Spleen (tissue), 11 donors: ENCODE measurements at regions not wholly inside any gene's neighbourhood (a gene's known extent, or its start where the extent isn't known, plus 50 kb on each side); places are given as distances from the start of the nearest gene placed in this dataset.

ENCODE experiments used
- DNase-seq: peaks from one replicate; pipeline ENCODE4 v3.0.0-alpha.2; 2020
- H3K27ac ChIP-seq, 8 donors: fragments of 200-600 bp; sonication (generic) in 7 of 8; 1 replicate in 4 of 8; 2 replicates in 4 of 8; pipeline versions ENCODE4 v1.5.0 to v1.8.0; 2016 to 2021; ENCODE audit warnings: inconsistent platforms in 4 of 8, mild to moderate bottlenecking in 4 of 8, moderate library complexity in 1 of 8
- H3K27me3 ChIP-seq, 7 donors: fragments of 200-600 bp; sonication (generic) in 6 of 7; replicated peaks in 1 of 7; 1 replicate in 4 of 7; 2 replicates in 3 of 7; pipeline versions ENCODE4 v1.5.0 to v1.8.0; 2016 to 2021; ENCODE audit warnings: inconsistent platforms in 3 of 7, mild to moderate bottlenecking in 1 of 7
- H3K36me3 ChIP-seq, 6 donors: fragments of 200-600 bp; sonication (generic) in 5 of 6; 1 replicate in 4 of 6; 2 replicates in 2 of 6; pipeline versions ENCODE4 v1.5.0 to v1.8.0; 2016 to 2021; ENCODE audit warnings: inconsistent platforms in 2 of 6
- H3K4me1 ChIP-seq, 6 donors: fragments of 200-600 bp; sonication (generic) in 5 of 6; 1 replicate in 3 of 6; 2 replicates in 3 of 6; pipeline versions ENCODE4 v1.5.0 to v1.8.0; 2016 to 2021; ENCODE audit warnings: inconsistent platforms in 3 of 6
- H3K4me3 ChIP-seq, 8 donors: fragments of 200-600 bp; sonication (generic) in 7 of 8; 1 replicate in 4 of 8; 2 replicates in 4 of 8; pipeline versions ENCODE4 v1.5.0 to v1.8.0; 2016 to 2021; ENCODE audit warnings: inconsistent platforms in 4 of 8, mild to moderate bottlenecking in 4 of 8, moderate library complexity in 2 of 8
- H3K9me3 ChIP-seq, 8 donors: fragments of 200-600 bp; sonication (generic) in 7 of 8; 1 replicate in 4 of 8; 2 replicates in 4 of 8; pipeline versions ENCODE4 v1.5.0 to v1.8.0; 2016 to 2021; ENCODE audit warnings: inconsistent platforms in 4 of 8
- CTCF ChIP-seq, 11 experiments: fragments of 200-600 bp in 7 of 11; fragments of 450-650 bp in 4 of 11; sonication (generic) in 4 of 11; IDR thresholded peaks in 8 of 11; conservative IDR thresholded peaks in 3 of 11; 1 replicate in 7 of 11; 2 replicates in 4 of 11; pipeline versions ENCODE4 v1.4.0 to v1.8.0; 2016 to 2021; ENCODE audit warnings: antibody characterized with exemption in 11 of 11, inconsistent platforms in 4 of 11, mild to moderate bottlenecking in 1 of 11
- POLR2A ChIP-seq, 3 donors: fragments of 450-650 bp; IDR thresholded peaks; one replicate each; pipeline ENCODE4 v1.5.1; 2017; ENCODE audit warnings: antibody characterized with exemption in 3 of 3, mild to moderate bottlenecking in 1 of 3
- POLR2AphosphoS5 ChIP-seq, 3 donors: sonication (generic); formaldehyde crosslinking; IDR thresholded peaks; one replicate each; pipeline ENCODE4 v1.5.1; 2017; ENCODE audit warnings: antibody characterized with exemption in 3 of 3
- WGBS, 5 donors: extraction: QIAGEN DNeasy Blood & Tissue Kit in 3 of 5; methylation state at CpG; one replicate each; pipeline versions ENCODE4 v1.1.5 to v1.1.7; 2013 to 2018; 5-methylcytosine and 5-hydroxymethylcytosine counted together
- intact Hi-C: fragments of 100-400 bp; cut with DNase I; formaldehyde crosslinking; loops from one replicate; pipeline ENCODE4 v1.15.0; 2023; ENCODE audit warnings: low total_unique reads
- donor health status: healthy with polysubstance abuse.
- donor health status: DM: no; HTN: no; CAD: no; lungs with moderate emphysema.
- donor health status: DM: no; HTN: no; CAD: no.
- donor health status: Bipolar disorder and iron deficiency.
- donor health status: healthy.
- donor health status: DM: no; HTN: no; CAD: no.
- donor health status: DM: yes; HTN: yes; CAD: no.

DNA sequence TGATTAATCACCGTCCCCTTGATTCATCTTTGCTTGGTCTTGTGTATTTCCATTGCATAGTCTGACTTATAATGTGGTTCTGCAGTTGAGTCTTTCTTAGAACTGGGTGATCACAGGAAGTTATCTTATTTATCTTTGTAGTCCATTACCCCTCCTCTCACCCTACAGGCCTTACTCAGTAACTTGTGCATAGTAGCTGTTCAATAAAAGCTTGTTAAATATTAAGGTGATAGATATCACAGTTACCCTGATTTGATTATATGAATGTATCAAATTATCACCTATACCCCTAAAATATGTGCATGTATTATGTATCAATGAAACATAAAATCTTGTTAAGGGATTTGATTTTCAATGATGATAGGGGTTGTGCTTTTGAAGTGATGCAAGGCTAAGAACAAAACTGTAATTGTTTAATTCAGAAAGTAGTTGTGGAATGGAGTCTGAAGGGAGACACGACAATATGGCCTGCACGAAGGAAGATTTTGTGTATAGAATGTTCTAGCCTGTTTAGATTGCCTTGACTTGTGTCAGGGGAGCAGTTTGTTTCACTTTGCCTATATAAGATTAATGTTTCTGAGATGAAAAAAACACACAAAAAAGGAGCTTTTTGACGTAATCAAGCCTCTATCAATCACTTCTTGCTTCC lies 132.4 kb upstream of the LIMCH1 start:
- WGBS, 5 donors: 75 to 87% (median 77%) methylated on average over 4 of the region's 4 CpGs
- intact Hi-C loops: no loop called here
- H3K27ac ChIP-seq: no peak overlapping the region
- H3K27me3 ChIP-seq: no peaks in the 10 kb centered on the region
- no peaks in the 10 kb centered on the region for H3K4me1 ChIP-seq
- TF ChIP-seq CTCF (IDR thresholded peaks at IDR 0.05 in 8 of 11, conservative IDR thresholded peaks at IDR 0.05 in 3 of 11) (no peak), POLR2A (IDR thresholded peaks at IDR 0.05) (no peak), POLR2AphosphoS5 (IDR thresholded peaks at IDR 0.05) (no peak)
- no peak for DNase-seq
- H3K36me3 ChIP-seq: no peaks in the 10 kb centered on the region
- H3K9me3 ChIP-seq: no peaks in the 10 kb centered on the region
- no peak overlapping the region for H3K4me3 ChIP-seq

- intact Hi-C loops: no loop called here
- no peaks in the 10 kb centered on the region for H3K27me3 ChIP-seq
- no peaks in the 10 kb centered on the region for H3K9me3 ChIP-seq
- DNase-seq: no peak
- H3K36me3 ChIP-seq: no peaks in the 10 kb centered on the region
- no peak overlapping the region for H3K27ac ChIP-seq
- TF ChIP-seq POLR2A (IDR thresholded peaks at IDR 0.05) (no peak), POLR2AphosphoS5 (IDR thresholded peaks at IDR 0.05) (no peak)
- H3K4me3 ChIP-seq: no peak overlapping the region
- 78 to 100% (median 86%) methylated on average over 1 of the region's 1 CpG for WGBS, 5 donors
- H3K4me1 ChIP-seq: no peaks in the 10 kb centered on the region
These were observed 131.8 kb upstream of the LIMCH1 start for GRCh38 chr4:41406113-41406516.

DNA sequence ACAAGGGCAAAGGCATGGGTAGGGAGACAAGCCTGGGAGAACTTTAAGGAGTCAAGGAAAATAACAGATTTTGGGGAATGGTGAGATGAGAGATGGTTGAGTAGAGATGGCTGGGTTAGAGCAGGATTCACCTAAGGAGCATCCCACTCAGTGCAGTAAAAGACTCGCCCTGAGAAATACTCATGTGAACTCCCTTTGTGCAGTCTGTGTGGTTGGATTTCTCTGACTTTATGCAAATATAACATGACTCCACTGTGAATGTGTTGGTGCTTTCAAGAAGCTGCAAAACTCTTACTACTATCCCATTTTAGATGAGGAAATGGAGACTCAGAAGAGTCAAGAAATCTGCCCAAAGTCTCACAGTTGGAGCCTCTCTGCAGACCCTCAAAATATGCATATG lies 129.8 kb upstream of the LIMCH1 start:
- 0 to 88% (median 50%) methylated on average over 1 of the region's 1 CpG for WGBS, 5 donors
- no peak overlapping the region for H3K4me3 ChIP-seq
- intact Hi-C loops: no loop called here
- H3K27ac ChIP-seq: no peak overlapping the region
- no peak for DNase-seq
- no peaks in the 10 kb centered on the region for H3K27me3 ChIP-seq
- TF ChIP-seq CTCF (IDR thresholded peaks at IDR 0.05 in 8 of 11, conservative IDR thresholded peaks at IDR 0.05 in 3 of 11) (no peak), POLR2A (IDR thresholded peaks at IDR 0.05) (no peak), POLR2AphosphoS5 (IDR thresholded peaks at IDR 0.05) (no peak)
- no peaks in the 10 kb centered on the region for H3K36me3 ChIP-seq
- no peaks in the 10 kb centered on the region for H3K9me3 ChIP-seq
- H3K4me1 ChIP-seq: no peaks in the 10 kb centered on the region

- intact Hi-C loops: no loop called here
- 65 to 91% (median 77%) methylated on average over 4 of the region's 4 CpGs for WGBS, 5 donors
These were observed 128.9 kb upstream of the LIMCH1 start for GRCh38 chr4:41408859-41409593.

More at GRCh38 chr4:41408859-41409593, 128.9 kb upstream of the LIMCH1 start:
- Histone ChIP-seq H3K4me3 (no peak overlapping the region), H3K9me3 (no peaks in the 10 kb centered on the region), H3K36me3 (no peaks in the 10 kb centered on the region), H3K4me1 (peaks cover 0 to 4% (median 2%) of the 10 kb centered on the region in 6 donors), H3K27ac (no peak overlapping the region), H3K27me3 (peaks cover 0 to 4% (median 0%) of the 10 kb centered on the region in 7 donors)
- no peak for DNase-seq
- TF ChIP-seq CTCF (IDR thresholded peaks at IDR 0.05 in 8 of 11, conservative IDR thresholded peaks at IDR 0.05 in 3 of 11) (no peak), POLR2AphosphoS5 (IDR thresholded peaks at IDR 0.05) (no peak), POLR2A (IDR thresholded peaks at IDR 0.05) (no peak)
